OCI-LY3 (cell line): ENCODE measurements at regions not wholly inside any gene's neighbourhood (a gene's known extent, or its start where the extent isn't known, plus 50 kb on each side); places are given as distances from the start of the nearest gene placed in this dataset.

Experiments
- EZH2phosphoT487 ChIP-seq: fragments of 200-600 bp; shearing (Covaris generic); IDR thresholded peaks from 2 replicates; pipeline ENCODE4 v1.6.1; 2018; ENCODE audit warnings: antibody characterized with exemption, mixed run types, low read depth
- TF ChIP-seq, protein P1 (sequence below): fragments of 200-600, 300-600 bp; sonication (generic); IDR thresholded peaks from 2 replicates; pipeline ENCODE4 v1.5.1; 2014; ENCODE audit warnings: antibody characterized with exemption, low read length, low read depth

DNA sequence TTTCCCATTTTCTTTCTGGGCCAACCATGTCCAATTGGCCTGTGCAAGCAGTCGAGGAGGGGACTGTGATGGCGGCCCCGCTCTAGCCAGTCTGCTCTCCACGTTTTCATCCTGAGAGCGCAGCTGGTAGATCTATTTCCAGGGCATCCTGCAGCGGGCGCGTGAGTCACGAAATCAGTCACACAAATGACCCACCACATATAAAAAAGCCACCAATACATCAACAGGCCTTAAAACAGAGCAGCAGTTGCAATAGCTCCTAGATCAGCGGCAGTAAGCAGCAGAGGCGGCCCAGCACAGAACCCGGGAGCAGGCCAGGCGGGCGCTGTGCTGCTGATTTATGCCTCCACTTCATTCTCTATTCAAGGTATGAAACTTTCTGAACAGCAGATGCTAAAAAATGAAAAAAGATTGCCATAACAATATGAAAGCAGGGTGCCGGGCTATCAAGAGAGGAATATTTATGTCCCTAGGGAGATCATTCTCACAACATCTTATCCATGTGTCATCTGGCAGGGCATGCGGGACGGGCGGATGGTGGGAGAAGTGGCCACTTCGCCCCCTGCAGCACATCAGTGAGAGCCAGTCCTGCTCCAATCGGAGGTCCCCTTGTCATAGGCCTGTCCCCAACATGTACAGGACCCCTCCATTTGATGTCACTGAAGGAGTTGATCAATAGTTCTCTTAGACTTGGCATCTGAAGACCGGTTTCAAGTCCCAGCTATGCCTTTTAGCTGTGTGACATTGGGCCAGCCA, 98.0 kb upstream of the GPR26 start:
- TF ChIP-seq, protein P1, sequence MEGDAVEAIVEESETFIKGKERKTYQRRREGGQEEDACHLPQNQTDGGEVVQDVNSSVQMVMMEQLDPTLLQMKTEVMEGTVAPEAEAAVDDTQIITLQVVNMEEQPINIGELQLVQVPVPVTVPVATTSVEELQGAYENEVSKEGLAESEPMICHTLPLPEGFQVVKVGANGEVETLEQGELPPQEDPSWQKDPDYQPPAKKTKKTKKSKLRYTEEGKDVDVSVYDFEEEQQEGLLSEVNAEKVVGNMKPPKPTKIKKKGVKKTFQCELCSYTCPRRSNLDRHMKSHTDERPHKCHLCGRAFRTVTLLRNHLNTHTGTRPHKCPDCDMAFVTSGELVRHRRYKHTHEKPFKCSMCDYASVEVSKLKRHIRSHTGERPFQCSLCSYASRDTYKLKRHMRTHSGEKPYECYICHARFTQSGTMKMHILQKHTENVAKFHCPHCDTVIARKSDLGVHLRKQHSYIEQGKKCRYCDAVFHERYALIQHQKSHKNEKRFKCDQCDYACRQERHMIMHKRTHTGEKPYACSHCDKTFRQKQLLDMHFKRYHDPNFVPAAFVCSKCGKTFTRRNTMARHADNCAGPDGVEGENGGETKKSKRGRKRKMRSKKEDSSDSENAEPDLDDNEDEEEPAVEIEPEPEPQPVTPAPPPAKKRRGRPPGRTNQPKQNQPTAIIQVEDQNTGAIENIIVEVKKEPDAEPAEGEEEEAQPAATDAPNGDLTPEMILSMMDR = no peak
- no peak for TF ChIP-seq EZH2phosphoT487
